Ovary (tissue), 3 donors: ENCODE measurements at regions not wholly inside any gene's neighbourhood (a gene's known extent, or its start where the extent isn't known, plus 50 kb on each side); places are given as distances from the start of the nearest gene placed in this dataset.

Experiments used
- EP300 ChIP-seq: sonication (generic); formaldehyde crosslinking; IDR thresholded peaks from one replicate; pipeline ENCODE4 v1.6.1; 2017; ENCODE audit warnings: antibody characterized with exemption
- POLR2A ChIP-seq: fragments of 450-650 bp; IDR thresholded peaks from one replicate; pipeline ENCODE4 v1.6.1; 2017; ENCODE audit warnings: antibody characterized with exemption, mild to moderate bottlenecking, moderate library complexity
- TF ChIP-seq, protein P1 (sequence below), 3 donors: fragments of 450-650 bp in 2 of 3; fragments of 200-600 bp in 1 of 3; IDR thresholded peaks; one replicate each; pipeline versions ENCODE4 v1.5.1 to v1.8.0; 2016 to 2022; ENCODE audit warnings: antibody characterized with exemption in 3 of 3, mild to moderate bottlenecking in 1 of 3
- donor health status: DM: no; HTN: no; CAD: no.

GRCh38 chr7:114175125-114175524 is 239.5 kb upstream of the FOXP2 start:
- TF ChIP-seq, protein P1, sequence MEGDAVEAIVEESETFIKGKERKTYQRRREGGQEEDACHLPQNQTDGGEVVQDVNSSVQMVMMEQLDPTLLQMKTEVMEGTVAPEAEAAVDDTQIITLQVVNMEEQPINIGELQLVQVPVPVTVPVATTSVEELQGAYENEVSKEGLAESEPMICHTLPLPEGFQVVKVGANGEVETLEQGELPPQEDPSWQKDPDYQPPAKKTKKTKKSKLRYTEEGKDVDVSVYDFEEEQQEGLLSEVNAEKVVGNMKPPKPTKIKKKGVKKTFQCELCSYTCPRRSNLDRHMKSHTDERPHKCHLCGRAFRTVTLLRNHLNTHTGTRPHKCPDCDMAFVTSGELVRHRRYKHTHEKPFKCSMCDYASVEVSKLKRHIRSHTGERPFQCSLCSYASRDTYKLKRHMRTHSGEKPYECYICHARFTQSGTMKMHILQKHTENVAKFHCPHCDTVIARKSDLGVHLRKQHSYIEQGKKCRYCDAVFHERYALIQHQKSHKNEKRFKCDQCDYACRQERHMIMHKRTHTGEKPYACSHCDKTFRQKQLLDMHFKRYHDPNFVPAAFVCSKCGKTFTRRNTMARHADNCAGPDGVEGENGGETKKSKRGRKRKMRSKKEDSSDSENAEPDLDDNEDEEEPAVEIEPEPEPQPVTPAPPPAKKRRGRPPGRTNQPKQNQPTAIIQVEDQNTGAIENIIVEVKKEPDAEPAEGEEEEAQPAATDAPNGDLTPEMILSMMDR (IDR thresholded peaks at IDR 0.05): no peak
- TF ChIP-seq EP300 (no peak), POLR2A (no peak)
